ENCODE measurements at regions not wholly inside any gene's neighbourhood (a gene's known extent, or its start where the extent isn't known, plus 50 kb on each side); places are given as distances from the start of the nearest gene placed in this dataset.

- no peak for DNase-seq (ENCODE audit: low read depth in 1 of 2, low spot score in 1 of 2)
- no peak for TF ChIP-seq POLR2AphosphoS5 (IDR thresholded peaks at IDR 0.05; ENCODE audit: low read depth)
- no peak for TF ChIP-seq GABPA (IDR thresholded peaks at IDR 0.05; ENCODE audit: low read depth)
- TF ChIP-seq SPI1 (IDR thresholded peaks at IDR 0.05; ENCODE audit: borderline replicate concordance, low read depth): no peak
- TF ChIP-seq REST (IDR thresholded peaks at IDR 0.05; ENCODE audit: insufficient replicate concordance, low read depth): no peak
- no peak for TF ChIP-seq CTCF (IDR thresholded peaks at IDR 0.05; ENCODE audit: insufficient read depth, low read length)
Measured at GRCh38 chr10:3858051-3858845, 73.2 kb upstream of the KLF6 start.

GRCh38 chr10:3857318-3857717, 72.3 kb upstream of the KLF6 start:
- H3K27ac ChIP-seq (replicated peaks): no peak overlapping the region
- TF ChIP-seq POLR2AphosphoS5 (IDR thresholded peaks at IDR 0.05; ENCODE audit: low read depth): no peak
- TF ChIP-seq GABPA (IDR thresholded peaks at IDR 0.05; ENCODE audit: low read depth): no peak
- TF ChIP-seq SPI1 (IDR thresholded peaks at IDR 0.05; ENCODE audit: borderline replicate concordance, low read depth): no peak
- no peak for DNase-seq (ENCODE audit: low read depth in 1 of 2, low spot score in 1 of 2)
- no peak overlapping the region for H3K4me3 ChIP-seq (replicated peaks; ENCODE audit: insufficient read depth, low read length)
- H3K27me3 ChIP-seq (ENCODE audit: insufficient read depth, poor library complexity, severe bottlenecking): no peaks in the 10 kb centered on the region

More at GRCh38 chr10:3858051-3858845, 73.2 kb upstream of the KLF6 start:
- no peak overlapping the region for H3K27ac ChIP-seq (replicated peaks)
- no peaks in the 10 kb centered on the region for H3K27me3 ChIP-seq (ENCODE audit: insufficient read depth, poor library complexity, severe bottlenecking)
- no peak overlapping the region for H3K4me3 ChIP-seq (replicated peaks; ENCODE audit: insufficient read depth, low read length)

- DNase-seq (ENCODE audit: low read depth in 1 of 2, low spot score in 1 of 2): no peak
- Histone ChIP-seq H3K27me3 (ENCODE audit: insufficient read depth, poor library complexity, severe bottlenecking) (no peaks in the 10 kb centered on the region), H3K4me3 (replicated peaks; ENCODE audit: insufficient read depth, low read length) (no peak overlapping the region), H3K27ac (replicated peaks) (no peak overlapping the region)
- TF ChIP-seq GABPA (IDR thresholded peaks at IDR 0.05; ENCODE audit: low read depth) (no peak), CTCF (IDR thresholded peaks at IDR 0.05; ENCODE audit: insufficient read depth, low read length) (no peak), POLR2AphosphoS5 (IDR thresholded peaks at IDR 0.05; ENCODE audit: low read depth) (no peak), REST (IDR thresholded peaks at IDR 0.05; ENCODE audit: insufficient replicate concordance, low read depth) (no peak), SPI1 (IDR thresholded peaks at IDR 0.05; ENCODE audit: borderline replicate concordance, low read depth) (no peak)
Measured at GRCh38 chr10:3856593-3856992, 71.6 kb upstream of the KLF6 start.

GRCh38 chr10:3853547-3854303, 68.7 kb upstream of the KLF6 start:
- Histone ChIP-seq H3K27me3 (ENCODE audit: insufficient read depth, poor library complexity, severe bottlenecking) (no peaks in the 10 kb centered on the region), H3K27ac (replicated peaks) (no peak overlapping the region), H3K4me3 (replicated peaks; ENCODE audit: insufficient read depth, low read length) (no peak overlapping the region)
- no peak for DNase-seq (ENCODE audit: low read depth in 1 of 2, low spot score in 1 of 2)
- TF ChIP-seq CTCF (IDR thresholded peaks at IDR 0.05; ENCODE audit: insufficient read depth, low read length) (no peak), POLR2AphosphoS5 (IDR thresholded peaks at IDR 0.05; ENCODE audit: low read depth) (no peak), SPI1 (IDR thresholded peaks at IDR 0.05; ENCODE audit: borderline replicate concordance, low read depth) (no peak), REST (IDR thresholded peaks at IDR 0.05; ENCODE audit: insufficient replicate concordance, low read depth) (no peak), GABPA (IDR thresholded peaks at IDR 0.05; ENCODE audit: low read depth) (no peak)
